GDM1 (cell line): ENCODE measurements at regions not wholly inside any gene's neighbourhood (a gene's known extent, or its start where the extent isn't known, plus 50 kb on each side); places are given as distances from the start of the nearest gene placed in this dataset.
"Not testable (repeated sequence)": the region's sequence is repeated elsewhere in the genome, so short reads cannot be mapped to it uniquely, and the experiment has no call there.

ENCODE experiments used
- DNase-seq: peaks from one replicate; lab custom pipeline; 2025; lab: John Stamatoyannopoulos, UW

DNA sequence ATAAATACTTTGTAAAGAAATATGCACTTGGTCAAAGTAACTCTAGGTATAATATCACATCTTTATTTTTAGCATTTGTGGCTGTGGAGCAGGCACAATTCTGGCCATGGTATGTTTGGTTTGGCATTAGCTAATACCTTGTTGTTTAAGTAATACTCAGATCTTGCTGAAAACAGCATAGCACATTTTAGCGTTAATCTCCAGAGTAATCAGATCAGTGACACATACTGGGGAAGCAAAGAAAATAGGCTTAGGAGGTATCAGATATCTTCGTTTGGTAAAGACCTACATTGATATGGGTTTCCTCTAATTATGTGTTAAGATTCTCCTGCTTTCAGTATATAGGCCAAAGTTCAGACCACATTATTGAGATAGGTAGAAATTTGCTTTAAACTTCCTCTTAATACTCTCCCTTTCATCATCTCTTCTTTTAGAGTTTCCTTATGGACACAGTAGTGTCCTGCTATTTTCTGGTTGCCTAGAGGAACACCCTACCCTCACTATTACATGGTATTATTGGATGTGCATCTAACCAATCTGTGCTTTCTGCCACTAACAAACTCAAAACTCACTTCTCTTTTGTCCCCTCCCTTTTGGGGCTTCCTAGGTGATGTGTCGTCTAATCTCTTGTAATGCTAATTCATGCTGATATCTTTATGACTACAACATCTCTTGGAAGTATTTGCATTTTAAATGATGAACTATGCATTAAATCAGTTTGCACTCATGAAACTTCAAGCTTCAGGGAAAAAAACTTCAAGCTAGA lies 437.3 kb upstream of the ADAMTSL1 start:
- DNase-seq: no peak

- no peak for DNase-seq
Observed at GRCh38 chr9:18037981-18038380, 436.0 kb upstream of the ADAMTSL1 start.

- no peak for DNase-seq
Observed at GRCh38 chr9:18040327-18040726, 433.6 kb upstream of the ADAMTSL1 start.

- no peak for DNase-seq
Observed at GRCh38 chr9:18043978-18044377, 430.0 kb upstream of the ADAMTSL1 start.

DNA sequence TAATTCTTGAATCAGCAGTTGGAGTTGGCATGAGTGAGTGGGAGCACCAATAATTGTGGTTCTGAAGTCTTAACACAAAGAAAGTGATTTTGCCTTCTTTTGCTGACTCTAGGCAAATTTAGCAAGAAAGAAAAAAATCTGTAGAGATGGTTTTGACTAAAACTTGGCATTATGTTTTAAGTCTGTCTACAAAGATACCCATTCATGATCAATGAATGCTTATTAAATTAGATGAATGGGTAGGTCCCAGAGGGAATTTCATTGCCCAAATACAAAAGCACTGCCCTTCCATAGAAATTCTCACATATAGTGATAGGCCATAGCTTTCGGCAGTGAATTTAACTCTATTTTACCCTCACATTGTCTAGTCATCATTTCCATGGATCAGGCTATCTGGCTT lies 428.6 kb upstream of the ADAMTSL1 start:
- DNase-seq: no peak

DNA sequence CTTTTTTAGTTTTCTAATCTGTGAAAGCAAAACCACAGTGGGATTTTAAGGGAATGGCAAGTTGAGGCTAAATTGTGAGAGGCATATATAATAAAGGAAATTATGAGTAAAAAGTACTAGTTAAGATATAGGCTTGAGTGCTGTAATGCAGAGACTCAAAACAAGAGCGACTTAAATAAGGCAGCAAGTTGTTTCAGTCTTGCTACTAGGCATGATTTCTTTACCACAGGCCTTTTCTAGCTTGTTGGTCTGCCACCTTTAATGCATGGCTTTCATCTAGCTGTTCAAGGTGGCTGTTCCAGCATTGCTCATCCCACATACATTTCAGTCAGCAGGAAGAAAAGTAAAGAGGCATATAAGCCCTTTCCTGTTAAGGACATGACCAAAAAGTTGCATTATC lies 427.9 kb upstream of the ADAMTSL1 start:
- no peak for DNase-seq

- DNase-seq: no peak
Observed at GRCh38 chr9:18051638-18052037, 422.3 kb upstream of the ADAMTSL1 start.

DNA sequence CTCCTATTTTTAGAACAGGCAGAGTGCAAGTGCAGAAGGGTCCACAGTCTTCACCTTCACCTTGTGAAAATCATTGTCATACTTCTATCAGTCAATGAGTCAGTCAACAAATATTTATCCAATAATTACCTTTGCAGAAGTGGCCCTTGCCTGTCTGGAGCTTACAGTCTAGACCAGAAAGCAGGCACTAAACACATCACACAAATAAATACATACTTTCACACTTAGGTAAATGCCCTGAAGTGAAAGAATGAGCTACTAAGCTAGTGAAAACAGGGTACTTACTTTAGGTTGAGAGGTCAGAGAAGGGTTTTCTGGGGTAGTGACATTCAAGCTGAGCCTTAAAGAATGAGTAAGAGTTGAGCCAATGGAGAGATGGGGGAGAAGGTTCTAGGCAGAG lies 421.9 kb upstream of the ADAMTSL1 start:
- DNase-seq: no peak

DNA sequence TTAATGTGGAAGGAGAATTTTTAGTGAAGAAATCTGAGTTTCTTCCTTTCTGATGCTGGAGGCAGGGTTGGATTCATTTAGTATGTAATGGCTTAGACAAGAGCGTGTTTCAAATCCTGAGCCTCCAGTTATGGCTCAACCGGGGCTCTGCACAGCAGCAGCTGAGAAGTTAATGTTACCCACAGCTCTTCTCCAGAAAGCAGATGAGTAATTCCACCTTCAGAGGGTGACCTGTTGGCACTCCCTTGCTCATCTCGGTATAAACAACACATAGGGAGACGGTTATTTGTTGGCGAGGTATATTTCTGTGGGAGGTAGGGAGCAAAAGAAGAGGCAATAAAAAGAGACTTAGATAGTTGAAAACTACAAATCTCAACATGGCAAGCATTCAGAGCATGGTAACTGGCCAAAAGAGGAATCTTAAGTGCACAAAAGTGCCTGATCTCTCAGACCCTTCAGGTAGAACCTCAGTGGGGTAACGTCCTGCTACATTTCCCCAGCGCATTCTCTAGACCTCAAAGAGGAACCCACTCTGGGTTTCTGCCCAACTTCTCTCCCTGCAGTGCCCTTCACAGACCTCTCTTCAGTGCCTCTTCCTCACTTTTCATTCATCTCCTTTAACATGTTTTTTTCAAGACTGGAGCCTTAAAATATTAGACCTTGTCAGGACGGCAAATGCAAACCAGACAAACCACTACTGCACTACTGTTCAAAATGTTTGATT lies 417.5 kb upstream of the ADAMTSL1 start:
- no peak for DNase-seq

DNA sequence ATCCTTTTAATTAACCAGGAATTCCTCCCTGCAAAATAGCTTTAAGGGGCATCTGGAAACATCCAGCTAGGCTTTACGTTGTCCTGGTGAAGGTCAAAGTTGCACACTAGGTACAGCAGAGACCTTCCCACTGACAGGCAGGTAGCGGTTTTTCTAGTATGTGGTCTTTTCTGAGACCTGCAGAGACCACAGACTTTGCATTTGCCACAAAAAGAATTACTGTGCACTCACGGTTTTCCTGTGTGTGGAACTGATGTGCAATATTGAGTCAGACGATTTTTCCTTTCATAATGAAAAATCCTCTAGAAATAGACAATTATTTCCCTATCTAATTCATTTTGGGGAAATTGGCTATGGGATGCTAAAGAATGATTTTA lies 417.0 kb upstream of the ADAMTSL1 start:
- DNase-seq: no peak

- no peak for DNase-seq
Observed at GRCh38 chr9:18058564-18059442, 415.1 kb upstream of the ADAMTSL1 start.

- DNase-seq: no peak
Observed at GRCh38 chr9:18059447-18059846, 414.5 kb upstream of the ADAMTSL1 start.

- DNase-seq: no peak
Observed at GRCh38 chr9:18060269-18060934, 413.6 kb upstream of the ADAMTSL1 start.

GRCh38 chr9:18061332-18061731 lies 412.6 kb upstream of the ADAMTSL1 start:
- no peak for DNase-seq

DNA sequence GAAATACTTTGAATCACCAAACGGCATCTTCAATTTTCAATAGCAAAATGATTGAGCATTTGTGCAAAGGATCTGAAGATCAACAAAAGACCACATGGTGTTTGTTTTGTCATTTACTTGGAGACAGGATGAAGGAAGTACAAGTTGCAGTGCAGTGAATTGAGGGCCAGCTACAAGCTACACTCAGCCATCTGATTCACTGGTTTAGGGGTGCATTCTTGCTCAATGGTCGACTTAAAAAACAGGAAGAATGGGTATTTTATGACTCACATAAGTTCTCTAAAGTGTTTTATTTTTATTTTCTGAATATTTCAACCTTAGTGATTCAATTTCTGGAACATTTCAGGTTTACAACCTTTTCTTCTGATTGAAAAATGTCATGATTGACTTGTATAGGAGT lies 412.1 kb upstream of the ADAMTSL1 start:
- no peak for DNase-seq

GRCh38 chr9:18063856-18064390 lies 410.0 kb upstream of the ADAMTSL1 start:
- DNase-seq: no peak

- not testable (repeated sequence) for DNase-seq
Observed at GRCh38 chr9:18066608-18067007, 407.3 kb upstream of the ADAMTSL1 start.

GRCh38 chr9:18067548-18068120 lies 406.3 kb upstream of the ADAMTSL1 start:
- DNase-seq: no peak

DNA sequence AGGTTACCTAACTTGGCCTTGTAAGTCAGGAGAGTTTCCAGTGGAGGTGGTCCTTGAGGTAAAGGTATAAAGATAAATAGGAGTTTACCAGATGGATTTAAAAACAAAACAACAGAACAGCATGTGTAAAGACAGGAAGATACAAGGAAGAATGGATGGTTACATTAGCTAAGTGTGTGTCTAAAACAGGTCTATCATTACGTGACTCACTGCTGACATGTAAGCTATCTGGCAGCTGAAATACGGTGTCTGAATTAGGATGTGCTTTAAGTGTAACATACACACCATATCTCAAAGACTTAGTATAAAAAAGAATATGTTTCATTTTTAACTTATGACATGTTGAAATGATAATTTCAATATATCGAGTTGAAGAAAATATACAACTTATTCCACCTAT lies 405.1 kb upstream of the ADAMTSL1 start:
- DNase-seq: no peak

DNA sequence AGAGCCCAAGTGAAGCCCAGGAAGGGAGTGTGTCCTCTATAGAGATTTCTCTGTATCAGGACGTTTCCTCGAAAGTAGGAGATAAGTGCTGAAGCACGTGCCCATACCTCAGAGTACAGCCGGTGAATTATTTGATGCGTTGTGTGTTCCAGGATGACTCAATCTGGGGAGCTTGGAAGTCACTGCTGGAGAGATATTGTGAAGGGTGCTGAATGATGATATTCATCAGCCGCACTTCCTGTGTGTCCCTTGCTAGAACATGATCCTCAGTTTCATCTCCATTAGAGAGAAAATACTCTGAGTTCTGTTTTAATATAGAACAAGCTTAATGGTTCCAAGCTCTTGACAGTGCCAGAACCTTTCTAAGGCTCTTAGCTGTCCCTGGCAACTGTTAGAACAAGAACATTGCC lies 402.3 kb upstream of the ADAMTSL1 start:
- DNase-seq: no peak

- DNase-seq: no peak
Observed at GRCh38 chr9:18073002-18073401, 401.0 kb upstream of the ADAMTSL1 start.
